Mucosa of descending colon (tissue), 3 donors: ENCODE measurements at regions not wholly inside any gene's neighbourhood (a gene's known extent, or its start where the extent isn't known, plus 50 kb on each side); places are given as distances from the start of the nearest gene placed in this dataset.

Source experiments
- ATAC-seq: fragments of 200-7000 bp; cut with Tn5 transposase; one replicate; pipeline ENCODE4 v1.9.1; 2020; ENCODE audit warnings: mild to moderate bottlenecking, moderate library complexity
- DNase-seq, 3 donors: peaks; one replicate each; pipeline ENCODE4 v3.0.0-alpha.2; 2020
- H3K36me3 ChIP-seq: fragments of 200-600 bp; one replicate; pipeline ENCODE4 v1.8.0; 2021; ENCODE audit warnings: low read depth, mild to moderate bottlenecking
- H3K4me1 ChIP-seq: fragments of 200-600 bp; one replicate; pipeline ENCODE4 v1.8.0; 2021; ENCODE audit warnings: low read depth, mild to moderate bottlenecking
- H3K4me3 ChIP-seq: fragments of 200-600 bp; one replicate; pipeline ENCODE4 v1.8.0; 2021; ENCODE audit warnings: mild to moderate bottlenecking
- H3K9me3 ChIP-seq: fragments of 200-600 bp; one replicate; pipeline ENCODE4 v1.8.0; 2021; ENCODE audit warnings: mild to moderate bottlenecking
- CTCF ChIP-seq: fragments of 200-600 bp; IDR thresholded peaks from one replicate; pipeline ENCODE4 v1.8.0; 2022; ENCODE audit warnings: antibody characterized with exemption, mild to moderate bottlenecking
- intact Hi-C, 2 donors: fragments of 100-400 bp; cut with DNase I in 1 of 2; cut with micrococcal nuclease in 1 of 2; formaldehyde crosslinking; loops; one replicate each; pipeline versions ENCODE4 v1.11.0 to v1.11.1; 2022; cut with DNase I, micrococcal nuclease
- donor health status: DM: no; HTN: no; CAD: no; lungs with moderate emphysema.
- donor health status: DM: no; HTN: no; CAD: no.
- donor health status: DM: no; HTN: yes; CAD: no.

- intact Hi-C loops: no loop called here
- no peaks in the 10 kb centered on the region for H3K9me3 ChIP-seq
- DNase-seq (no peak), ATAC-seq (no peak)
- H3K36me3 ChIP-seq: no peaks in the 10 kb centered on the region
- H3K4me1 ChIP-seq: no peaks in the 10 kb centered on the region
- no peak for TF ChIP-seq CTCF
- no peak overlapping the region for H3K4me3 ChIP-seq
Measured at GRCh38 chr19:29297381-29297780, 84.4 kb upstream of the UQCRFS1 start.

- TF ChIP-seq CTCF: no peak
- H3K36me3 ChIP-seq: no peaks in the 10 kb centered on the region
- ATAC-seq (no peak), DNase-seq (no peak)
- no peak overlapping the region for H3K4me3 ChIP-seq
- intact Hi-C loops: no loop called here
- no peaks in the 10 kb centered on the region for H3K4me1 ChIP-seq
- H3K9me3 ChIP-seq: no peaks in the 10 kb centered on the region
Measured at GRCh38 chr19:29299416-29300380, 86.7 kb upstream of the UQCRFS1 start.

GRCh38 chr19:29302002-29302928, 89.3 kb upstream of the UQCRFS1 start:
- intact Hi-C loops: no loop called here
- no peaks in the 10 kb centered on the region for H3K4me1 ChIP-seq

DNA sequence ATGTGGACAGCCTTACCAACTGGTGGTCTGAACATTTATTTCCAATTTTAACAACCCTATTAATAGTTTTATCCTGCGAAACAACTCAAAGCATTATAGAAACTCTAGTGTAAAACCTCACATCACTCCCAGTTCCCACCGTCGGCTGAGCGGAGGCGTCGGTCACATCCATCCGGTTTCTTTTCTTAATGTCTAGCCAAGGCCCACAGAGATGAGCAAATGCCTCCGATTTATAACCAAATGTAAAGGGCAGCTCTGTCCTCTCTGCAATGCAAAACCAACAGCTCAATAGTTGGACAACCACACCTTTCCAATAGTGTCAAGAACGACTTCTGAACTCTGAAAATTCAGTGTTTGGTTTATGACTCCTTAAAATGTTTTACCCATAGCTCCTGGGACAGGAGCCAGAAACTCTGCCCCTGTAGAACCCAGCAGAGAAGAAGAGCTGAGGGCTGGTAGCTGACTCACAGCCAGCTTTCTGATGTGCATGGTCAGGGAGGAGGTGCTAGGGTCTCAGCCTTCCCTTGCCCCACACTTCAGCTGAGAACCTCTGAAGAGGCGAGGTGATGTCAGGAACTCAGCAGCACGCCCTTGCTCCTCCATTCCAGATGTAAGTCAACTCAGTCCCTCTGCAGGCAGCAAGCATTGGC, 90.2 kb upstream of the UQCRFS1 start:
- Histone ChIP-seq H3K9me3 (no peaks in the 10 kb centered on the region), H3K4me3 (no peak overlapping the region), H3K4me1 (no peaks in the 10 kb centered on the region), H3K36me3 (no peaks in the 10 kb centered on the region)
- ATAC-seq: no peak
- TF ChIP-seq CTCF: no peak
- intact Hi-C loops: no loop called here
- DNase-seq: no peak

More at GRCh38 chr19:29302002-29302928, 89.3 kb upstream of the UQCRFS1 start:
- no peak for DNase-seq
- no peak for TF ChIP-seq CTCF
- ATAC-seq: no peak
- Histone ChIP-seq H3K4me3 (no peak overlapping the region), H3K9me3 (no peaks in the 10 kb centered on the region), H3K36me3 (no peaks in the 10 kb centered on the region)

DNA sequence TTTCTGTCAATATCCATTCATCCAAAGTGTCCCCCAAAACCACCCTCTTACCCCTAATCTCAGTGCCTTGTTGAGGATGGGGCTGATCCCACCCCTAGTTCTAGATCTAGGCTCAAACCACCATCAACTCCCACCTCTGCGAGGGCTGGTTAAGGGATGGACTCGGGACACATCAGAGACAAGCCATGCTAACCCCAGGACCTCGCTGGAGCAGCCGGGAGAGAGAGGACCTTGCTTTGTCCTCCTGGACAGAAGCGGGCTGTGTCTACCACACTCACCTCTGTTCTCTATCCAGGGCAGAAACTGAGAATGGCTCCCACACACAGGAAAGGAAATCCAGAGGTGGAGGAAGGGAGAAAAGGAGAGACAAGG, 90.8 kb upstream of the UQCRFS1 start:
- Histone ChIP-seq H3K36me3 (no peaks in the 10 kb centered on the region), H3K4me3 (no peak overlapping the region), H3K9me3 (no peaks in the 10 kb centered on the region), H3K4me1 (no peaks in the 10 kb centered on the region)
- TF ChIP-seq CTCF: no peak
- ATAC-seq (no peak), DNase-seq (no peak)
- intact Hi-C loops: no loop called here
